ENCODE measurements at regions not wholly inside any gene's neighbourhood (a gene's known extent, or its start where the extent isn't known, plus 50 kb on each side); places are given as distances from the start of the nearest gene placed in this dataset.

DNA sequence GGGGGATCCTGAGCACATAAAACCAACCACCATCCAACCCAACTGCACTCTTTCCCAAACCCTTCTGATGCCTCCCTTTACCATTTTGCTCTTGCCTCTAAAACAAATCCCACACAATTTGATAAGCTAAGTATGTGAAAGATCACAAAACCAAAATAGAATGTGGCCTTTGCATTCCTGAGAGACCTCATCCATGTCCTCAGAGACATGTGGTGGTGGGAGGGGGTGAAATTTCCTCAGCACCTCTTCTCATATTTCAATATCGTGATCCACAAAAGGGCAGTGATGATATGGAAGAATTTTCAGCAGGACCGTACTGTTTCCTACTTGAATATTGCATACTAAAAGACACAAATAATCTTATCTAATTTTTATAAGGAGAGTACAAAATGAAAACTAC lies 423.3 kb downstream of the TLE1 start:
- DNase-seq = no peak
- Histone ChIP-seq H3K27me3 (no peaks in the 10 kb centered on the region), H3K27ac (no peak overlapping the region), H3K9me3 (no peaks in the 10 kb centered on the region), H3K4me1 (no peaks in the 10 kb centered on the region), H3K4me3 (no peak overlapping the region), H3K36me3 (no peaks in the 10 kb centered on the region)
- WGBS, 2 donors (ENCODE audit: low coverage in 1 of 2) = 80 to 89% methylated on average over 1 to 2 of the region's 2 CpGs
- intact Hi-C loops (cut with DNase I; ENCODE audit: low total_unique reads) = no loop called here
- in situ Hi-C loops (cut with MboI; ENCODE audit: low pct_ligation_motif_present in 1 of 4, low pct_unique_long_range_greater_than_20kb in 1 of 4, low sequenced_read_pairs in 3 of 4) = no loop called here
- TF ChIP-seq EP300 (IDR thresholded peaks at IDR 0.05; ENCODE audit: low read depth) (no peak), POLR2A (IDR thresholded peaks at IDR 0.05) (no peak), POLR2AphosphoS5 (IDR thresholded peaks at IDR 0.05) (no peak)
- TF ChIP-seq, protein P1, sequence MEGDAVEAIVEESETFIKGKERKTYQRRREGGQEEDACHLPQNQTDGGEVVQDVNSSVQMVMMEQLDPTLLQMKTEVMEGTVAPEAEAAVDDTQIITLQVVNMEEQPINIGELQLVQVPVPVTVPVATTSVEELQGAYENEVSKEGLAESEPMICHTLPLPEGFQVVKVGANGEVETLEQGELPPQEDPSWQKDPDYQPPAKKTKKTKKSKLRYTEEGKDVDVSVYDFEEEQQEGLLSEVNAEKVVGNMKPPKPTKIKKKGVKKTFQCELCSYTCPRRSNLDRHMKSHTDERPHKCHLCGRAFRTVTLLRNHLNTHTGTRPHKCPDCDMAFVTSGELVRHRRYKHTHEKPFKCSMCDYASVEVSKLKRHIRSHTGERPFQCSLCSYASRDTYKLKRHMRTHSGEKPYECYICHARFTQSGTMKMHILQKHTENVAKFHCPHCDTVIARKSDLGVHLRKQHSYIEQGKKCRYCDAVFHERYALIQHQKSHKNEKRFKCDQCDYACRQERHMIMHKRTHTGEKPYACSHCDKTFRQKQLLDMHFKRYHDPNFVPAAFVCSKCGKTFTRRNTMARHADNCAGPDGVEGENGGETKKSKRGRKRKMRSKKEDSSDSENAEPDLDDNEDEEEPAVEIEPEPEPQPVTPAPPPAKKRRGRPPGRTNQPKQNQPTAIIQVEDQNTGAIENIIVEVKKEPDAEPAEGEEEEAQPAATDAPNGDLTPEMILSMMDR (IDR thresholded peaks at IDR 0.05) = no peak

GRCh38 chr9:81264516-81264915 lies 424.8 kb downstream of the TLE1 start:
- Histone ChIP-seq H3K4me1 (no peaks in the 10 kb centered on the region), H3K4me3 (no peak overlapping the region), H3K27ac (no peak overlapping the region), H3K36me3 (no peaks in the 10 kb centered on the region), H3K27me3 (no peaks in the 10 kb centered on the region), H3K9me3 (no peaks in the 10 kb centered on the region)
- in situ Hi-C loops (cut with MboI; ENCODE audit: low pct_ligation_motif_present in 1 of 4, low pct_unique_long_range_greater_than_20kb in 1 of 4, low sequenced_read_pairs in 3 of 4) (no loop called here), intact Hi-C loops (cut with DNase I; ENCODE audit: low total_unique reads) (no loop called here)
- 73 to 75% methylated on average over 2 to 5 of the region's 5 CpGs for WGBS, 2 donors (ENCODE audit: low coverage in 1 of 2)
- no peak for DNase-seq
- TF ChIP-seq POLR2A (IDR thresholded peaks at IDR 0.05) (no peak), POLR2AphosphoS5 (IDR thresholded peaks at IDR 0.05) (no peak), EP300 (IDR thresholded peaks at IDR 0.05; ENCODE audit: low read depth) (no peak)
- TF ChIP-seq, protein P1 (IDR thresholded peaks at IDR 0.05) = no peak

GRCh38 chr9:81259896-81260295 lies 429.5 kb downstream of the TLE1 start:
- H3K4me3 ChIP-seq = no peak overlapping the region
- no peaks in the 10 kb centered on the region for H3K27me3 ChIP-seq

GRCh38 chr9:81256368-81256767 lies 433.0 kb downstream of the TLE1 start:
- Histone ChIP-seq H3K27me3 (no peaks in the 10 kb centered on the region), H3K9me3 (no peaks in the 10 kb centered on the region), H3K4me1 (no peaks in the 10 kb centered on the region), H3K36me3 (no peaks in the 10 kb centered on the region), H3K4me3 (no peak overlapping the region), H3K27ac (no peak overlapping the region)
- intact Hi-C loops (cut with DNase I; ENCODE audit: low total_unique reads) = no loop called here
- TF ChIP-seq POLR2A (IDR thresholded peaks at IDR 0.05) = no peak
- TF ChIP-seq, protein P1 (IDR thresholded peaks at IDR 0.05) = no peak
- TF ChIP-seq EP300 (IDR thresholded peaks at IDR 0.05; ENCODE audit: low read depth) = no peak
- no peak for TF ChIP-seq POLR2AphosphoS5 (IDR thresholded peaks at IDR 0.05)
- DNase-seq = no peak
- in situ Hi-C loops (cut with MboI; ENCODE audit: low pct_ligation_motif_present in 1 of 4, low pct_unique_long_range_greater_than_20kb in 1 of 4, low sequenced_read_pairs in 3 of 4) = no loop called here

More at GRCh38 chr9:81259896-81260295, 429.5 kb downstream of the TLE1 start:
- H3K9me3 ChIP-seq = no peaks in the 10 kb centered on the region
- no peaks in the 10 kb centered on the region for H3K36me3 ChIP-seq
- TF ChIP-seq, protein P1 (IDR thresholded peaks at IDR 0.05) = no peak
- TF ChIP-seq EP300 (IDR thresholded peaks at IDR 0.05; ENCODE audit: low read depth) (no peak), POLR2AphosphoS5 (IDR thresholded peaks at IDR 0.05) (no peak), POLR2A (IDR thresholded peaks at IDR 0.05) (no peak)
- in situ Hi-C loops (cut with MboI; ENCODE audit: low pct_ligation_motif_present in 1 of 4, low pct_unique_long_range_greater_than_20kb in 1 of 4, low sequenced_read_pairs in 3 of 4) = no loop called here
- WGBS, 2 donors (ENCODE audit: low coverage in 1 of 2) = 92 to 94% methylated on average over 2 of the region's 2 CpGs
- no peak for DNase-seq
- intact Hi-C loops (cut with DNase I; ENCODE audit: low total_unique reads) = no loop called here
- no peak overlapping the region for H3K27ac ChIP-seq
- H3K4me1 ChIP-seq = no peaks in the 10 kb centered on the region

Data from transverse colon (tissue), 4 donors.